NCI-H1417 (cell line): ENCODE measurements at regions not wholly inside any gene's neighbourhood (a gene's known extent, or its start where the extent isn't known, plus 50 kb on each side); places are given as distances from the start of the nearest gene placed in this dataset.

Experiments
- DNase-seq, 3 experiments: peaks; one replicate each; lab custom pipeline; 2025; lab: John Stamatoyannopoulos, UW

- DNase-seq, result no peak
Observed at GRCh38 chr6:142561511-142562265, 259.9 kb downstream of the ADGRG6 start.

GRCh38 chr6:142562865-142563264, 261.1 kb downstream of the ADGRG6 start:
- no peak for DNase-seq

- peak; percentile 41 to 74 (median 43) for DNase-seq
Observed at GRCh38 chr6:142566628-142567396, 265.0 kb downstream of the ADGRG6 start.

GRCh38 chr6:142567461-142567860, 265.7 kb downstream of the ADGRG6 start:
- DNase-seq, result no peak

- no peak for DNase-seq
Observed at GRCh38 chr6:142568857-142569597, 267.2 kb downstream of the ADGRG6 start.

GRCh38 chr6:142569676-142570075, 267.9 kb downstream of the ADGRG6 start:
- DNase-seq, result no peak

- DNase-seq, result no peak
Observed at GRCh38 chr6:142570221-142570671, 268.4 kb downstream of the ADGRG6 start.

- DNase-seq, result no peak
Observed at GRCh38 chr6:142592876-142593275, 291.1 kb downstream of the ADGRG6 start.

- no peak for DNase-seq
Observed at GRCh38 chr6:142597836-142598235, 296.0 kb downstream of the ADGRG6 start.

GRCh38 chr6:142601427-142601826, 299.6 kb downstream of the ADGRG6 start:
- DNase-seq, result no peak

GRCh38 chr6:142602972-142603371, 301.2 kb downstream of the ADGRG6 start:
- DNase-seq, result no peak

- no peak for DNase-seq
Observed at GRCh38 chr6:142605922-142606485, 304.2 kb downstream of the ADGRG6 start.

GRCh38 chr6:142612956-142613355, 311.1 kb downstream of the ADGRG6 start:
- no peak for DNase-seq

- DNase-seq, result no peak
Observed at GRCh38 chr6:142613981-142614380, 312.2 kb downstream of the ADGRG6 start.

GRCh38 chr6:142617158-142617557, 315.4 kb downstream of the ADGRG6 start:
- no peak for DNase-seq

GRCh38 chr6:142621822-142622221, 320.0 kb downstream of the ADGRG6 start:
- DNase-seq, result no peak

- DNase-seq, result no peak
Observed at GRCh38 chr6:142624978-142625715, 319.8 kb downstream of the HIVEP2 start.

- no peak for DNase-seq
Observed at GRCh38 chr6:142627474-142627873, 317.5 kb downstream of the HIVEP2 start.

- DNase-seq, result peak in 1 of 3 experiments; percentile 9
Observed at GRCh38 chr6:142631517-142632385, 313.2 kb downstream of the HIVEP2 start.

- no peak for DNase-seq
Observed at GRCh38 chr6:142633317-142633716, 311.7 kb downstream of the HIVEP2 start.
